ENCODE measurements at regions not wholly inside any gene's neighbourhood (a gene's known extent, or its start where the extent isn't known, plus 50 kb on each side); places are given as distances from the start of the nearest gene placed in this dataset.
"Not testable (repeated sequence)": the region's sequence is repeated elsewhere in the genome, so short reads cannot be mapped to it uniquely, and the experiment has no call there.

- no peak overlapping the region for H3K4me3 ChIP-seq (replicated peaks; ENCODE audit: low read depth, low read length)
- no peak for DNase-seq (ENCODE audit: low read depth)
- TF ChIP-seq, protein P1, sequence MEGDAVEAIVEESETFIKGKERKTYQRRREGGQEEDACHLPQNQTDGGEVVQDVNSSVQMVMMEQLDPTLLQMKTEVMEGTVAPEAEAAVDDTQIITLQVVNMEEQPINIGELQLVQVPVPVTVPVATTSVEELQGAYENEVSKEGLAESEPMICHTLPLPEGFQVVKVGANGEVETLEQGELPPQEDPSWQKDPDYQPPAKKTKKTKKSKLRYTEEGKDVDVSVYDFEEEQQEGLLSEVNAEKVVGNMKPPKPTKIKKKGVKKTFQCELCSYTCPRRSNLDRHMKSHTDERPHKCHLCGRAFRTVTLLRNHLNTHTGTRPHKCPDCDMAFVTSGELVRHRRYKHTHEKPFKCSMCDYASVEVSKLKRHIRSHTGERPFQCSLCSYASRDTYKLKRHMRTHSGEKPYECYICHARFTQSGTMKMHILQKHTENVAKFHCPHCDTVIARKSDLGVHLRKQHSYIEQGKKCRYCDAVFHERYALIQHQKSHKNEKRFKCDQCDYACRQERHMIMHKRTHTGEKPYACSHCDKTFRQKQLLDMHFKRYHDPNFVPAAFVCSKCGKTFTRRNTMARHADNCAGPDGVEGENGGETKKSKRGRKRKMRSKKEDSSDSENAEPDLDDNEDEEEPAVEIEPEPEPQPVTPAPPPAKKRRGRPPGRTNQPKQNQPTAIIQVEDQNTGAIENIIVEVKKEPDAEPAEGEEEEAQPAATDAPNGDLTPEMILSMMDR (IDR thresholded peaks at IDR 0.05; ENCODE audit: low read length, missing control alignments), result no peak
Measured at GRCh38 chr3:178099274-178099673, 437.0 kb upstream of the KCNMB2 start.

DNA sequence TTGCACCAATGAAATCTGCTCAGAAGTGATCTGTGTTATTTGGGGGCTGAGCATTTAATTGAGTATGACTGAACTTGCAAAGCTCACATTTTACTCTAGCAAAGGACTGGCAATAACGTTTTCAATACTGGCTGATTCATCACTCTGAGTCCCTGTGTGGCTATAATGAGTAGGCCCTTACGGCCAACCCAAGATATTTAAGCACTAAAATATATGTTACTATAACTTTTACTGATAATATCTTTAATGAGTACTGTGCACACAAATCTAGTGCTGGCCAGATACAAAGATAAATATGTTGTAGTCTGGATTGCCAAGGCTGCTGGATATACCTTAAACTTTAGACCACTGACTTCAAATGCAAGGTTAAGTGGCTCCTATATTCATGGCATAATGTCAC lies 436.4 kb upstream of the KCNMB2 start:
- TF ChIP-seq, protein P1 (IDR thresholded peaks at IDR 0.05; ENCODE audit: low read length, missing control alignments), result no peak
- no peak overlapping the region for H3K4me3 ChIP-seq (replicated peaks; ENCODE audit: low read depth, low read length)
- DNase-seq (ENCODE audit: low read depth), result no peak

DNA sequence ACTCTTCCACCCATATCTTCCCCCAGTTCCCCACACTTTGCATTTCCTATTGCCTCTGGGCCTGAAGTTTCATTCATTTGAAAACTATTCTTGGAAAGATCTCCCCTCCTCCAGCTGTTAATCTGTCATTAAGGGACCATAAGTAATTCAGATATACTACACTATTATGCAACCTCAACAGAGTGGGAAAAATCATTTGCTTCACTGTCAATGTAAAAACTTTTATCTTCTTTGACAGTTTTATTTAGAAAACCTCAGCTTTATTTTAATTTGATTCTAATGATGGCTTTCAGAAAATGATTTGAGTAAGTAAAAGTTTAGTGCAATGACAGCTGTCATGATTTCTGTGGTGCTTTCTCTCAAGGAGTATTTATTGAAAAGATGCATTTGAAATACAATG lies 435.3 kb upstream of the KCNMB2 start:
- no peak overlapping the region for H3K4me3 ChIP-seq (replicated peaks; ENCODE audit: low read depth, low read length)
- TF ChIP-seq, protein P1 (IDR thresholded peaks at IDR 0.05; ENCODE audit: low read length, missing control alignments), result no peak
- no peak for DNase-seq (ENCODE audit: low read depth)

DNA sequence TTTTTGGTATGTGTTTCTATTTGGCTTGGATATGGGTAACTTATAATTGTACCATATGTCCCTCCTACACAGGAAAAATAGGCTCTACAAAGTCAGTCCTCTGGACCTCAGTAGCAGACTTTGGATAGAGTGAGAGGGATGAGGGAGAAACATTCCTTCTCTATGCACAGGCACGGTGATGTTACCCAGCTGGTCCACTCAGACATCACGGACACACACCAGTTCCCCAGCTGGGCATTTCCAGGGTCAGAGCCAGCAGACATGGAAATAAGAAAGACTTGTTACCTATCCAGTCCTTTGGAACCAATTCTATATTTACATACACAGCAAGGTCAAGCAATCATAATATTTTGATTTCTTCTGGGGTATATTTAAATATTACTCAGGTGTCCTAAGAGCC lies 433.1 kb upstream of the KCNMB2 start:
- DNase-seq (ENCODE audit: low read depth), result peak; percentile 8
- TF ChIP-seq, protein P1 (IDR thresholded peaks at IDR 0.05; ENCODE audit: low read length, missing control alignments), result no peak
- no peak overlapping the region for H3K4me3 ChIP-seq (replicated peaks; ENCODE audit: low read depth, low read length)

DNA sequence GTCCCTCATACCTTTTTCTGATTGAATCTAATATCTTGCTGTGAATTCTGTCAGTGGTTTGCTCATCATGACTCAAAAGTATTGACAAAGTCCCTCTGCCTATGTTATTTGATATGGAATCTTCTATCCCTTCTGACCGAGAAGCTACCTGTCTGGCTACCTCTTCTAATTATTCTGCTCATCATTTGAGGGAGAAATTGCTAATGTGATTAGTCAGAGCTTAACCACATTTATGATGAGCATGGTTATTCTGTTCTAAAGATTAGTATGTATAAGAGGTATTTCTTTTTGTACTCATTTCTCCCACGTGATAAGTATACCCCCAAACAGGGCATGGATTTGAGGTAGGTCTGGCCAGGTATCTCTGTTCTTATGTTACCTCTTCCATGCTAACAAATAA lies 428.4 kb upstream of the KCNMB2 start:
- no peak for DNase-seq (ENCODE audit: low read depth)
- H3K4me3 ChIP-seq (replicated peaks; ENCODE audit: low read depth, low read length), result no peak overlapping the region
- TF ChIP-seq, protein P1 (IDR thresholded peaks at IDR 0.05; ENCODE audit: low read length, missing control alignments), result no peak

DNA sequence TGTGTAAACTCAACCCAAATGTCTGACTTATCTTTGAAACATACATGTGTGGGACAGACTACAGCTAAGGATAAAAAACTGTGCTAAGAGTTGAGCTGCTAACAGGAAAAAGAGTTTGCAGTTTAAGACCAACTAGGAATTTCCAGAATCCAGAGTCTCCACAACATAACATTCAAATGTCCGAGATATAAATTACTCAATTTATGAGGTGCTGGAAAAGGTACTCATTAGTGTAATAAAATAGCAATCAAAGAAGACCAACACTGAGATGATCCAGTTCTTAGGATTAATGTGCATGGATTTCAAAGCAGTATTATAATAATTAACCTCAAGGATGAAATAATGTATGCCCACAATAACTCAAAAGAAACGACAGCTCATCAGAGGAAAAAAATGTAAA lies 426.5 kb upstream of the KCNMB2 start:
- TF ChIP-seq, protein P1 (IDR thresholded peaks at IDR 0.05; ENCODE audit: low read length, missing control alignments), result no peak
- H3K4me3 ChIP-seq (replicated peaks; ENCODE audit: low read depth, low read length), result no peak overlapping the region
- DNase-seq (ENCODE audit: low read depth), result no peak

DNA sequence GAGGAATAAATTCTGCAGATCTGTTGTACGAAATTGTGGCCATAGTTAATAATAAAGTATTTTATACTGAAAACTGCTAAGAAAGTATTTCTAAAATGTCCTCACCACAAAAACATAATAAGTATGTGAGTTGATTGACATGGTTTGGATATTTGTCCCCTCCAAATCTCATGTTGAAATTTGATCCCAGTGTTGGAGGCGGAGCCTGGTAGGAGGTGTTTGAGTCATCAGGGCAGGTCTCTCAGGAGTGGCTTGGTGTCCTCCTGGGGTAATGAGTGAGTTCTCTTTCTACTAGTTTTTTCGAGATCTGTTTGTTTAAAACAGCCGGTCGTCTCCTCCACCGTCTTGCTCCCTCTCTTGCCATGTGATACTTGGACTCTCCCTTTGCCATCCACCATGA lies 424.1 kb upstream of the KCNMB2 start:
- TF ChIP-seq, protein P1 (IDR thresholded peaks at IDR 0.05; ENCODE audit: low read length, missing control alignments), result no peak
- no peak for DNase-seq (ENCODE audit: low read depth)
- no peak overlapping the region for H3K4me3 ChIP-seq (replicated peaks; ENCODE audit: low read depth, low read length)

DNA sequence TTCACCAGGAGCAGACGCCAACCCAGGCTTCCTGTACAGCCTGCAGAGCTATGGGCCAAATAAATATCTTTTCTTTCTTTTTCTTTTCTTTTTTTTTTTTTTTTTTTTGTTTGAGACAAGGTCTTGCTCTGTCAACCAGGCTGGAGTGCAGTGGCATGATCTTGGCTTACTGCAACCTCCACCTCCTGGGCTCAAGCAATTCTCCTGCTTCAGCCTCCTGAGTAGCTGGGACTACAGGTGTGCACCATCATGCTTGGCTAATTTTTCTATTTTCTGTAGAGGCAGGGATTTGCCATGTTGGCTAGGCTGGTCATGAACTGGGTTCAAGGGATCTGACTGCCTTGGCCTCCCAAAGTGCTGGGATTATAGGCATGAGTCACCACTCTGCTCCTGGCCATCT lies 423.7 kb upstream of the KCNMB2 start:
- DNase-seq (ENCODE audit: low read depth); H3K4me3 ChIP-seq (replicated peaks; ENCODE audit: low read depth, low read length): not testable (repeated sequence)

Measured in fibroblast of pulmonary artery (primary cell).